C4-2B (cell line): ENCODE measurements at regions not wholly inside any gene's neighbourhood (a gene's known extent, or its start where the extent isn't known, plus 50 kb on each side); places are given as distances from the start of the nearest gene placed in this dataset.

ENCODE experiments used
- ZFX ChIP-seq: fragments of 450-650 bp; IDR thresholded peaks from 2 replicates; pipeline ENCODE4 v1.6.1; 2017
- TF ChIP-seq, protein P1 (sequence below): fragments of 450-650 bp; conservative IDR thresholded peaks from 2 replicates; pipeline ENCODE4 v1.5.1; 2017; ENCODE audit warnings: mild to moderate bottlenecking

DNA sequence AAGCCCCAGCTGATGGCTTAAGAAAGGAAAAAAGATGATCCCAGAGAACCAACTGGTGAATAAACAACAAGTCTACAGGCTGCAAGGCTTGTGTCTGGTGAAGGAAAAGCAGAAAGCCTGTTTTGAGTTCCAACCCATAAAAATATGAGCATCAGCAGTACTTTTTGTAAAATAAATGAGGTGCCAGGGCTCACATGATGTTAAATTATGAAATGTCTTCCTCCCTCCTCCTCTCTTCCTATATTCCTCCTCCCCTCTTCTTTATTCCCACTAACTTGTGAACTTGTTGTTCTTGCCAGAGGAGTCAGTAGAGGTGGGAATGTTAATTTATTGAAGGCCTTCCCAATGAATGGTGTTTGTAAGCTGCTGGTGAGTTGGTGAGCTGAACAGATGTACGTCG is 212.2 kb upstream of the CDH11 start:
- TF ChIP-seq, protein P1, sequence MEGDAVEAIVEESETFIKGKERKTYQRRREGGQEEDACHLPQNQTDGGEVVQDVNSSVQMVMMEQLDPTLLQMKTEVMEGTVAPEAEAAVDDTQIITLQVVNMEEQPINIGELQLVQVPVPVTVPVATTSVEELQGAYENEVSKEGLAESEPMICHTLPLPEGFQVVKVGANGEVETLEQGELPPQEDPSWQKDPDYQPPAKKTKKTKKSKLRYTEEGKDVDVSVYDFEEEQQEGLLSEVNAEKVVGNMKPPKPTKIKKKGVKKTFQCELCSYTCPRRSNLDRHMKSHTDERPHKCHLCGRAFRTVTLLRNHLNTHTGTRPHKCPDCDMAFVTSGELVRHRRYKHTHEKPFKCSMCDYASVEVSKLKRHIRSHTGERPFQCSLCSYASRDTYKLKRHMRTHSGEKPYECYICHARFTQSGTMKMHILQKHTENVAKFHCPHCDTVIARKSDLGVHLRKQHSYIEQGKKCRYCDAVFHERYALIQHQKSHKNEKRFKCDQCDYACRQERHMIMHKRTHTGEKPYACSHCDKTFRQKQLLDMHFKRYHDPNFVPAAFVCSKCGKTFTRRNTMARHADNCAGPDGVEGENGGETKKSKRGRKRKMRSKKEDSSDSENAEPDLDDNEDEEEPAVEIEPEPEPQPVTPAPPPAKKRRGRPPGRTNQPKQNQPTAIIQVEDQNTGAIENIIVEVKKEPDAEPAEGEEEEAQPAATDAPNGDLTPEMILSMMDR: no peak
- TF ChIP-seq ZFX: no peak
